Esophagus muscularis mucosa (tissue), 4 donors: ENCODE measurements at regions not wholly inside any gene's neighbourhood (a gene's known extent, or its start where the extent isn't known, plus 50 kb on each side); places are given as distances from the start of the nearest gene placed in this dataset.

ENCODE experiments used
- EP300 ChIP-seq: sonication (generic); formaldehyde crosslinking; IDR thresholded peaks from one replicate; pipeline ENCODE4 v1.6.1; 2017; ENCODE audit warnings: antibody characterized with exemption
- POLR2A ChIP-seq: fragments of 450-650 bp; IDR thresholded peaks from one replicate; pipeline ENCODE4 v1.6.1; 2017; ENCODE audit warnings: antibody characterized with exemption, moderate library complexity, mild to moderate bottlenecking, low read depth
- POLR2AphosphoS5 ChIP-seq, 2 donors: sonication (generic); formaldehyde crosslinking; IDR thresholded peaks; one replicate each; pipeline ENCODE4 v1.6.1; 2017; ENCODE audit warnings: antibody characterized with exemption in 2 of 2
- TF ChIP-seq, protein P1 (sequence below), 3 experiments: fragments of 200-600 bp in 2 of 3; fragments of 450-650 bp in 1 of 3; sonication (generic) in 2 of 3; IDR thresholded peaks; one replicate each; pipeline ENCODE4 v1.5.1; 2017 to 2019; ENCODE audit warnings: antibody characterized with exemption in 3 of 3, mild to moderate bottlenecking in 2 of 3, moderate library complexity in 1 of 3

DNA sequence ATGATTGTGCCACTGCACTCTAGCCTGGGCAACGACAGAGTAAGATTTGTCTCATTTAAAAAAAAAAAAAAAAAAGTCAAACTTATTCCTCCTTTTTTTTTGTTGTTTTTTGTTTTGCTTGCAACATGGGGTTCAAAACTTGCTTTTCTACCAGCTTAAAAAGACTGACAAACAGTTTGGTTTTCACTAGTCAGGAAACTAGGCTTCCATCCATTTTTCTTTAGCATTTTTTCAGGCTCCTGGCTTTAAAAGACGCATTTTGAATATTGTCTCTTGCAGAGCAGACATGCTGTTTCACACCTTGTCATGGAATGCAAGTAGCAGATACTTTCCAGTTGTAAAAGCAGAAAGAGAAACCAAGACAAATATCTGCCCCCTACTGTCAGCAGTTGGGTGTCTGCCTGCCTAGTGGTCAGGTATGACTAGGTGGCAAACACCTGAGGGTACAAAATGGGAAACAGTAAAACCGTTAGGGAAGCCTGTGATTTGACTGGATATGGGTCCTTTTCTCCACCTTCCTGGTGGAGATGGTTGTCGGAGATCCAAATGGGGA lies 139.9 kb downstream of the CCDC71L start:
- TF ChIP-seq POLR2AphosphoS5 (IDR thresholded peaks at IDR 0.05) (no peak), POLR2A (no peak), EP300 (no peak)
- TF ChIP-seq, protein P1, sequence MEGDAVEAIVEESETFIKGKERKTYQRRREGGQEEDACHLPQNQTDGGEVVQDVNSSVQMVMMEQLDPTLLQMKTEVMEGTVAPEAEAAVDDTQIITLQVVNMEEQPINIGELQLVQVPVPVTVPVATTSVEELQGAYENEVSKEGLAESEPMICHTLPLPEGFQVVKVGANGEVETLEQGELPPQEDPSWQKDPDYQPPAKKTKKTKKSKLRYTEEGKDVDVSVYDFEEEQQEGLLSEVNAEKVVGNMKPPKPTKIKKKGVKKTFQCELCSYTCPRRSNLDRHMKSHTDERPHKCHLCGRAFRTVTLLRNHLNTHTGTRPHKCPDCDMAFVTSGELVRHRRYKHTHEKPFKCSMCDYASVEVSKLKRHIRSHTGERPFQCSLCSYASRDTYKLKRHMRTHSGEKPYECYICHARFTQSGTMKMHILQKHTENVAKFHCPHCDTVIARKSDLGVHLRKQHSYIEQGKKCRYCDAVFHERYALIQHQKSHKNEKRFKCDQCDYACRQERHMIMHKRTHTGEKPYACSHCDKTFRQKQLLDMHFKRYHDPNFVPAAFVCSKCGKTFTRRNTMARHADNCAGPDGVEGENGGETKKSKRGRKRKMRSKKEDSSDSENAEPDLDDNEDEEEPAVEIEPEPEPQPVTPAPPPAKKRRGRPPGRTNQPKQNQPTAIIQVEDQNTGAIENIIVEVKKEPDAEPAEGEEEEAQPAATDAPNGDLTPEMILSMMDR (IDR thresholded peaks at IDR 0.05) = no peak
